Right cardiac atrium (tissue), 5 donors: ENCODE measurements at regions not wholly inside any gene's neighbourhood (a gene's known extent, or its start where the extent isn't known, plus 50 kb on each side); places are given as distances from the start of the nearest gene placed in this dataset.
"Not testable (repeated sequence)": the region's sequence is repeated elsewhere in the genome, so short reads cannot be mapped to it uniquely, and the experiment has no call there.

Experiments
- ATAC-seq, 2 donors: fragments of 200-7000 bp; cut with Tn5 transposase; one replicate each; pipeline versions ENCODE4 v1.8.0 to v1.9.1; 2020; ENCODE audit warnings: moderate library complexity in 2 of 2, mild to moderate bottlenecking in 1 of 2
- DNase-seq, 3 donors: peaks; one replicate each; pipeline ENCODE4 v3.0.0-alpha.2; 2020
- H3K27ac ChIP-seq: one replicate; pipeline ENCODE4 v1.5.1; 2013; ENCODE audit warnings: mild to moderate bottlenecking, low read length, control low read depth, moderate library complexity
- H3K27me3 ChIP-seq: one replicate; pipeline ENCODE4 v1.6.1; 2013; ENCODE audit not compliant: control insufficient read depth, insufficient read depth
- H3K4me1 ChIP-seq: one replicate; pipeline ENCODE4 v1.6.1; 2013; ENCODE audit warnings: low read length; ENCODE audit not compliant: control insufficient read depth, insufficient read depth
- H3K4me3 ChIP-seq: one replicate; pipeline ENCODE4 v1.5.1; 2013; ENCODE audit warnings: low read length, control low read depth
- H3K9me3 ChIP-seq: one replicate; pipeline ENCODE4 v1.6.1; 2013; ENCODE audit warnings: low read length; ENCODE audit not compliant: control insufficient read depth
- WGBS: extraction: QIAGEN DNeasy Blood & Tissue Kit; methylation state at CpG from one replicate; pipeline ENCODE4 v1.1.7; 2013; 5-methylcytosine and 5-hydroxymethylcytosine counted together
- intact Hi-C, 4 donors: fragments of 100-400 bp; cut with DNase I; formaldehyde crosslinking; loops; one replicate each; pipeline versions ENCODE4 v1.11.0 to v1.14.0; 2022 to 2023
- donor health status: healthy with polysubstance abuse.
- donor health status: DM: no; HTN: yes; CAD: no.
- donor health status: DM: no; HTN: no; CAD: no.
- donor health status: DM: no; HTN: yes; CAD: no; lungs with severe emphysema.
- donor health status: DM: yes; HTN: yes; CAD: no.

DNA sequence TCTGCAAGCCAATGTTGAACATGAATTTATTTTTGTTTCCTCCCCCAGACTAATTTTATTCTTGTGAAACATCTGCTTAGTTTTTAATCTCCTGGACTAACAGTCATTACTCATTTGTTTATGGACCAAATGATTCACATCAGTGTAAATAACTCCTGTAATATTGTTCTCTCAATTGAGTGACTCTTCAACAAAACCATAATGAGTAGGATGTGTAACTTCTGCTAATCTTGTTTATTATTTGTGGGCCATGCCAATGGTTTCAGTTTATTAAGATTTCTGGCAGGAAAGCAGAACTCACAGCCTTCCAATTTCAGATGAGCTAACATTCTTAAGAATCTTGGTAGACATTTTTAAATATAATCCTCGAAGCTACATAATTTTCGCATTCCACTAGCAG is 1216.3 kb upstream of the GOT2 start:
- Histone ChIP-seq H3K4me1 (no peaks in the 10 kb centered on the region), H3K4me3 (no peak overlapping the region), H3K9me3 (no peaks in the 10 kb centered on the region), H3K27me3 (no peaks in the 10 kb centered on the region), H3K27ac (no peak overlapping the region)
- ATAC-seq (no peak), DNase-seq (no peak)
- intact Hi-C loops = no loop called here
- WGBS = 72% methylated on average over 2 of the region's 2 CpGs

GRCh38 chr16:59944041-59944440 is 1209.9 kb upstream of the GOT2 start:
- DNase-seq, H3K9me3 ChIP-seq, H3K27ac ChIP-seq, H3K27me3 ChIP-seq, H3K4me1 ChIP-seq, intact Hi-C loops, H3K4me3 ChIP-seq: not testable (repeated sequence)
- 54% methylated on average over 5 of the region's 5 CpGs for WGBS
- ATAC-seq = peak; percentile 51 to 61

DNA sequence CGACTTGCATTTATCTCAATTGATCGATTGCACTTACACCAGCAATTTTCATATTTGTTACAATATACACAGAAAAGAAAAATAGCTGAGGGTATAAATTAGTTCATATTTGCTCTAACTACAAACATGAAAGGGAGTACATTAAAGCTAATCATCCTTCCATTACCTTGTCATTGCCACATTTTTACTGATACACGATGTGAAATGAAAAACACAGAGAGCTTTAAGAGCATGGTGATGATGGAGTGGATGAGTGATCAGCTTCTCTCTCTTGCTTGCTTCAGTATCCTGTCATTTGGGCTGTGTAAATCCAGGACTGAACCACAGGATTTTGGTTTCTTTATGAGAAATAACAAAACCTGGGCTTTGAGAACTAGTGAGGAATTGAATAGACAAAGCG is 1207.5 kb upstream of the GOT2 start:
- WGBS = 78% methylated on average over 4 of the region's 4 CpGs
- intact Hi-C loops = no loop called here
- no peak for ATAC-seq

DNA sequence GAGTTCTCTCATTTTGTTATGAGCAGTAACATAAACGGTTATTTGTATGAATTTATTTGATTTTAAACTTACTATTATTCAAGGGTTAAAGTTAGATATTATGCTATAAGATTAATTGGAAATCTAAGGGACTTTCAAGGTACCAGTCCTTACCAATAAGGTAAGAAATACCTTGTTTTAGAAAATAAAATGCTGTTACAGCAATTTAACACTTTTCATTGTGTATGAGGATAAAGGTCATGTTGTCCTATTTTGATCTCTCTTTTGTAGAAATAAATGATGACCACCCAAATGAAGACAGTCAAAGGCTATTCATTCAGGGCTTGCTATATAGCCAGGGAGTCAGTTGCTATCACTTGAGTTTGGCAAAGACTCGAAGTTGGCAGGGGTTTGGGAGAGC is 1185.9 kb upstream of the GOT2 start:
- no peak for ATAC-seq
- WGBS = 66% methylated on average over 2 of the region's 2 CpGs

More for the DNA sequence above, 1207.5 kb upstream of the GOT2 start:
- no peaks in the 10 kb centered on the region for H3K4me1 ChIP-seq
- no peak overlapping the region for H3K4me3 ChIP-seq
- H3K9me3 ChIP-seq = no peaks in the 10 kb centered on the region
- DNase-seq = no peak
- no peak overlapping the region for H3K27ac ChIP-seq
- no peaks in the 10 kb centered on the region for H3K27me3 ChIP-seq

DNA sequence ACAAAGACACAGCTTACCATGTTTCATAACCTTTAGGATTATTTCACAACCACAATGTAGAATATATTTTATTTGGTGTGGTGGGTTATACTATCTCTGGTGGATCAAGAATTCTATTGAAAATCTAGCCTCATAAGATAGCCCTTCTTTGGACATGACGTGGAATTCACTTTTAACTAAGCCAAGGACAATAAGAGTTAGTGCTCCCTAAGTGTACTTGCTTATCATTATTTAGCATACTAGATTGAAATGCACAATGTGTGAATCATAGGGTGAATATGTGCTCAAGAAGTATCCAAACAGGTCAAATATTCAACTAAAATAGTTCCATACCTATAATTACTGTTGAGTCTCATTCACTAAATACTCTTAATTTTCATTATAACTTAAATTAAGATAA is 1179.5 kb upstream of the GOT2 start:
- DNase-seq = no peak
- 71% methylated on average over 1 of the region's 1 CpG for WGBS
- H3K27me3 ChIP-seq = no peaks in the 10 kb centered on the region
- H3K4me3 ChIP-seq = no peak overlapping the region
- H3K9me3 ChIP-seq = no peaks in the 10 kb centered on the region
- no peak overlapping the region for H3K27ac ChIP-seq
- no peak for ATAC-seq
- intact Hi-C loops = no loop called here
- no peaks in the 10 kb centered on the region for H3K4me1 ChIP-seq

More for the DNA sequence above, 1185.9 kb upstream of the GOT2 start:
- H3K4me3 ChIP-seq = no peak overlapping the region
- H3K27ac ChIP-seq = no peak overlapping the region
- DNase-seq = no peak
- intact Hi-C loops = no loop called here
- H3K9me3 ChIP-seq = no peaks in the 10 kb centered on the region
- no peaks in the 10 kb centered on the region for H3K4me1 ChIP-seq
- H3K27me3 ChIP-seq = peaks cover 2% of the 10 kb centered on the region

GRCh38 chr16:59909262-59909661 is 1175.1 kb upstream of the GOT2 start:
- WGBS = 39% methylated on average over 5 of the region's 5 CpGs
- H3K4me3 ChIP-seq = no peak overlapping the region
- no peak for ATAC-seq
- no peaks in the 10 kb centered on the region for H3K4me1 ChIP-seq
- intact Hi-C loops = no loop called here
- no peak for DNase-seq
- H3K27ac ChIP-seq = no peak overlapping the region
- no peaks in the 10 kb centered on the region for H3K27me3 ChIP-seq
- no peaks in the 10 kb centered on the region for H3K9me3 ChIP-seq

GRCh38 chr16:59907611-59908010 is 1173.5 kb upstream of the GOT2 start:
- H3K4me3 ChIP-seq = no peak overlapping the region
- no peaks in the 10 kb centered on the region for H3K9me3 ChIP-seq
- intact Hi-C loops = no loop called here
- DNase-seq (no peak), ATAC-seq (no peak)
- WGBS = 81% methylated on average over 4 of the region's 4 CpGs
- no peaks in the 10 kb centered on the region for H3K4me1 ChIP-seq
- no peak overlapping the region for H3K27ac ChIP-seq
- no peaks in the 10 kb centered on the region for H3K27me3 ChIP-seq

GRCh38 chr16:59905606-59906005 is 1171.5 kb upstream of the GOT2 start:
- Histone ChIP-seq H3K4me3 (no peak overlapping the region), H3K9me3 (no peaks in the 10 kb centered on the region), H3K4me1 (no peaks in the 10 kb centered on the region), H3K27me3 (no peaks in the 10 kb centered on the region), H3K27ac (no peak overlapping the region)
- ATAC-seq (no peak), DNase-seq (no peak)
- 47% methylated on average over 6 of the region's 6 CpGs for WGBS
- intact Hi-C loops = no loop called here

DNA sequence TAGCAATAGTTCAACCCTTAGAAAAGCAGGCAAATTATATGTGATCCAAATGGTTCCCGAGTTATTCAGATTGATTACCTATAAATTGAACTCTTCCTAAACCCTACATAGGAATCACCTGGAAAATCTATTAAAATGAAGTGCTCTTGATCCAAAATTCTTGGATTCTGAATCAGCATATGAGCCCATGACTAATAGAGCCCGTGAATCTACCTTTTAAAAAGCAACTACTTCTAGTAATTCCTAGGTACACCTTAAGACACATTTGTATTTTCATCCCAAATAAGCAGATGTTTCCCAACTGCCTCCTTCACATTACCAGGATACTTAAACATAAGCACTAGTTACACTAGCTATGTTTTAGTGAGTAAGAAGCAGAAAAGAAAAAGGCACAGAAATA is 1171.0 kb upstream of the GOT2 start:
- DNase-seq (no peak), ATAC-seq (no peak)
- Histone ChIP-seq H3K9me3 (no peaks in the 10 kb centered on the region), H3K4me3 (no peak overlapping the region), H3K27ac (no peak overlapping the region), H3K4me1 (no peaks in the 10 kb centered on the region), H3K27me3 (no peaks in the 10 kb centered on the region)
- intact Hi-C loops = no loop called here
- 57% methylated on average over 2 of the region's 2 CpGs for WGBS

DNA sequence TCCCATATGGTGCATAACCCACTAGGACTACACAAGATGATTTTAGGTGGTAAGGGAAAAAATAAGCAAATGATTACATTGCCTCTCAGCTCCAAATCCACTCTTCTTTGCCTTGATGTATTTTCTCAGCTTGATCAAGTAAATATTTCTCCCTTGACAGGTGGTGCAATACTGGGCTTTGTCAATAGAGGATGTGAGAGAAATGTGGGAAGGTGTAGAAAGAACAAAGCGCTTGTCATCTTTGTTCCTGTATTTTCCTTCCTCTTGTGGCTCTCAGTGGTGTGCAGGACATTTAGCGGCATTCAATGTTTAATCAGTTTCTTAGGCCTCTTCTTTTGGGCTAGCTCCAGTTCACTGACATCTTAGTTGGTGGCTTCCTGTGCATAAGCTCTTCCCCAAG is 1165.8 kb upstream of the GOT2 start:
- no peak overlapping the region for H3K27ac ChIP-seq
- no peaks in the 10 kb centered on the region for H3K9me3 ChIP-seq
- DNase-seq (no peak), ATAC-seq (no peak)
- H3K4me1 ChIP-seq = no peaks in the 10 kb centered on the region
- intact Hi-C loops = no loop called here
- no peaks in the 10 kb centered on the region for H3K27me3 ChIP-seq
- WGBS = 89% methylated on average over 2 of the region's 2 CpGs
- no peak overlapping the region for H3K4me3 ChIP-seq

GRCh38 chr16:59892376-59892775 is 1158.3 kb upstream of the GOT2 start:
- 98% methylated on average over 8 of the region's 8 CpGs for WGBS
- no peaks in the 10 kb centered on the region for H3K4me1 ChIP-seq
- no peak overlapping the region for H3K4me3 ChIP-seq
- DNase-seq = no peak
- no peaks in the 10 kb centered on the region for H3K27me3 ChIP-seq
- intact Hi-C loops = no loop called here
- peaks cover 2% of the 10 kb centered on the region for H3K9me3 ChIP-seq
- no peak for ATAC-seq
- H3K27ac ChIP-seq = no peak overlapping the region

GRCh38 chr16:59887856-59888255 is 1153.7 kb upstream of the GOT2 start:
- WGBS = 84% methylated on average over 2 of the region's 2 CpGs
- ATAC-seq (no peak), DNase-seq (no peak)
- Histone ChIP-seq H3K4me1 (no peaks in the 10 kb centered on the region), H3K4me3 (no peak overlapping the region), H3K27ac (no peak overlapping the region), H3K27me3 (no peaks in the 10 kb centered on the region), H3K9me3 (peaks cover 2% of the 10 kb centered on the region)
- intact Hi-C loops = no loop called here
